Spleen (tissue), 11 donors: ENCODE measurements at regions not wholly inside any gene's neighbourhood (a gene's known extent, or its start where the extent isn't known, plus 50 kb on each side); places are given as distances from the start of the nearest gene placed in this dataset.

ENCODE experiments used
- DNase-seq: peaks from one replicate; pipeline ENCODE4 v3.0.0-alpha.2; 2020
- H3K27ac ChIP-seq, 8 donors: fragments of 200-600 bp; sonication (generic) in 7 of 8; 1 replicate in 4 of 8; 2 replicates in 4 of 8; pipeline versions ENCODE4 v1.5.0 to v1.8.0; 2016 to 2021; ENCODE audit warnings: inconsistent platforms in 4 of 8, mild to moderate bottlenecking in 4 of 8, moderate library complexity in 1 of 8
- H3K27me3 ChIP-seq, 7 donors: fragments of 200-600 bp; sonication (generic) in 6 of 7; replicated peaks in 1 of 7; 1 replicate in 4 of 7; 2 replicates in 3 of 7; pipeline versions ENCODE4 v1.5.0 to v1.8.0; 2016 to 2021; ENCODE audit warnings: inconsistent platforms in 3 of 7, mild to moderate bottlenecking in 1 of 7
- H3K36me3 ChIP-seq, 6 donors: fragments of 200-600 bp; sonication (generic) in 5 of 6; 1 replicate in 4 of 6; 2 replicates in 2 of 6; pipeline versions ENCODE4 v1.5.0 to v1.8.0; 2016 to 2021; ENCODE audit warnings: inconsistent platforms in 2 of 6
- H3K4me1 ChIP-seq, 6 donors: fragments of 200-600 bp; sonication (generic) in 5 of 6; 1 replicate in 3 of 6; 2 replicates in 3 of 6; pipeline versions ENCODE4 v1.5.0 to v1.8.0; 2016 to 2021; ENCODE audit warnings: inconsistent platforms in 3 of 6
- H3K4me3 ChIP-seq, 8 donors: fragments of 200-600 bp; sonication (generic) in 7 of 8; 1 replicate in 4 of 8; 2 replicates in 4 of 8; pipeline versions ENCODE4 v1.5.0 to v1.8.0; 2016 to 2021; ENCODE audit warnings: inconsistent platforms in 4 of 8, mild to moderate bottlenecking in 4 of 8, moderate library complexity in 2 of 8
- H3K9me3 ChIP-seq, 8 donors: fragments of 200-600 bp; sonication (generic) in 7 of 8; 1 replicate in 4 of 8; 2 replicates in 4 of 8; pipeline versions ENCODE4 v1.5.0 to v1.8.0; 2016 to 2021; ENCODE audit warnings: inconsistent platforms in 4 of 8
- CTCF ChIP-seq, 11 experiments: fragments of 200-600 bp in 7 of 11; fragments of 450-650 bp in 4 of 11; sonication (generic) in 4 of 11; IDR thresholded peaks in 8 of 11; conservative IDR thresholded peaks in 3 of 11; 1 replicate in 7 of 11; 2 replicates in 4 of 11; pipeline versions ENCODE4 v1.4.0 to v1.8.0; 2016 to 2021; ENCODE audit warnings: antibody characterized with exemption in 11 of 11, inconsistent platforms in 4 of 11, mild to moderate bottlenecking in 1 of 11
- POLR2A ChIP-seq, 3 donors: fragments of 450-650 bp; IDR thresholded peaks; one replicate each; pipeline ENCODE4 v1.5.1; 2017; ENCODE audit warnings: antibody characterized with exemption in 3 of 3, mild to moderate bottlenecking in 1 of 3
- POLR2AphosphoS5 ChIP-seq, 3 donors: sonication (generic); formaldehyde crosslinking; IDR thresholded peaks; one replicate each; pipeline ENCODE4 v1.5.1; 2017; ENCODE audit warnings: antibody characterized with exemption in 3 of 3
- WGBS, 5 donors: extraction: QIAGEN DNeasy Blood & Tissue Kit in 3 of 5; methylation state at CpG; one replicate each; pipeline versions ENCODE4 v1.1.5 to v1.1.7; 2013 to 2018; 5-methylcytosine and 5-hydroxymethylcytosine counted together
- intact Hi-C: fragments of 100-400 bp; cut with DNase I; formaldehyde crosslinking; loops from one replicate; pipeline ENCODE4 v1.15.0; 2023; ENCODE audit warnings: low total_unique reads
- donor health status: healthy with polysubstance abuse.
- donor health status: DM: no; HTN: no; CAD: no; lungs with moderate emphysema.
- donor health status: DM: no; HTN: no; CAD: no.
- donor health status: Bipolar disorder and iron deficiency.
- donor health status: healthy.
- donor health status: DM: no; HTN: no; CAD: no.
- donor health status: DM: yes; HTN: yes; CAD: no.

DNA sequence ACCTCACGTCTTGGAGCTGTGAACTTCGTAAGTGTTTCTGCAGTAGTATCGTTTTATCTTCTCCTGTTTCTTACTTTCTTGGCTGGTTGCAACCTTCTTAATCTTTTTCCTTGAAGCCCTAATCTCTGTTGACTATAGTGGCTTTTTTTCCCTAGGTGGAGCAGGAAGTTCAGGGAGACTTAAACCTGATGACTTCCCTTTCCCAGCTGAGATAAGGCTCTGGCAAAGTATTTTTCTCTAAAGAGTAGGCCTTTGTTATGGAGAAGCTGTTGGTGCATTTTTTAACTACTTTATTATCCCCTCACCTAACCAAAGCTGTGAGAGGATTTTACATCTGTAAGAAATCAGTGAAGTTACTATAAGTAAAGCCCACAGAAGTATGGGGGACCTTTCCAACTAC lies 723.1 kb upstream of the RIOK2 start:
- Histone ChIP-seq H3K27ac (no peak overlapping the region), H3K9me3 (peaks cover 0 to 40% (median 25%) of the 10 kb centered on the region in 8 donors), H3K27me3 (no peaks in the 10 kb centered on the region), H3K36me3 (no peaks in the 10 kb centered on the region), H3K4me1 (no peaks in the 10 kb centered on the region), H3K4me3 (no peak overlapping the region)
- DNase-seq, result no peak
- TF ChIP-seq CTCF (IDR thresholded peaks at IDR 0.05 in 8 of 11, conservative IDR thresholded peaks at IDR 0.05 in 3 of 11) (no peak), POLR2A (IDR thresholded peaks at IDR 0.05) (no peak), POLR2AphosphoS5 (IDR thresholded peaks at IDR 0.05) (no peak)
- 36 to 82% (median 71%) methylated on average over 3 of the region's 3 CpGs for WGBS, 5 donors
- intact Hi-C loops, result no loop called here

- Histone ChIP-seq H3K27me3 (no peaks in the 10 kb centered on the region), H3K9me3 (peaks cover 0 to 31% (median 23%) of the 10 kb centered on the region in 8 donors), H3K4me1 (no peaks in the 10 kb centered on the region), H3K27ac (no peak overlapping the region), H3K4me3 (no peak overlapping the region), H3K36me3 (no peaks in the 10 kb centered on the region)
- no peak for TF ChIP-seq POLR2AphosphoS5 (IDR thresholded peaks at IDR 0.05)
- TF ChIP-seq POLR2A (IDR thresholded peaks at IDR 0.05), result no peak
- no peak for TF ChIP-seq CTCF (IDR thresholded peaks at IDR 0.05 in 8 of 11, conservative IDR thresholded peaks at IDR 0.05 in 3 of 11)
- intact Hi-C loops, result no loop called here
- no peak for DNase-seq
- WGBS, 5 donors, result 84 to 94% (median 88%) methylated on average over 3 of the region's 3 CpGs
Observed at GRCh38 chr5:97907646-97908400, 724.8 kb upstream of the RIOK2 start.

- DNase-seq, result no peak
- Histone ChIP-seq H3K9me3 (peaks cover 0 to 14% (median 6%) of the 10 kb centered on the region in 8 donors), H3K4me1 (no peaks in the 10 kb centered on the region), H3K4me3 (no peak overlapping the region), H3K27ac (no peak overlapping the region), H3K36me3 (no peaks in the 10 kb centered on the region), H3K27me3 (no peaks in the 10 kb centered on the region)
- WGBS, 5 donors, result 90 to 100% (median 96%) methylated on average over 1 of the region's 1 CpG
- TF ChIP-seq CTCF (IDR thresholded peaks at IDR 0.05 in 8 of 11, conservative IDR thresholded peaks at IDR 0.05 in 3 of 11), result no peak
- TF ChIP-seq POLR2AphosphoS5 (IDR thresholded peaks at IDR 0.05), result no peak
- intact Hi-C loops, result no loop called here
Observed at GRCh38 chr5:97909541-97909940, 726.5 kb upstream of the RIOK2 start.

DNA sequence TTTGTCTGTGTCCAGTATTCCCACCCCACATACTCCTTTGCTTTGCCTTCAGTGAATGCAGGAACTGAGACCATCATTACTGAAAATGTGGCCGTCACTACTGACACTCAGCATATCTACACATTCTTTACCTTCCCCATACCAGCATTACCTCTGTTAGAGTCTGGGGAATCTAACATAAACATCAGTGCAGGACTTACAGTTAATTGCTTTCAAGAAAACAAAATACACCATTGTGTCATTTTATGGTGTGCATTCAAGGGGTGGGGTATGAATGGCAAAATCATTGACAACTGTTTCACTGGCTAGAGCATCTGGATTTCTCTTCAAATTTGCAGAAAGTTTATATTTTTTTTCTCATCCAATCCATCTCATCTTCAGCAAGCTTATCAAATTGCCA lies 731.4 kb upstream of the RIOK2 start:
- 72 to 88% (median 76%) methylated on average over 1 of the region's 1 CpG for WGBS, 5 donors
- Histone ChIP-seq H3K27ac (no peak overlapping the region), H3K4me3 (no peak overlapping the region), H3K4me1 (no peaks in the 10 kb centered on the region), H3K27me3 (no peaks in the 10 kb centered on the region), H3K36me3 (no peaks in the 10 kb centered on the region), H3K9me3 (no peaks in the 10 kb centered on the region)
- intact Hi-C loops, result no loop called here
- DNase-seq, result no peak
- TF ChIP-seq POLR2A (IDR thresholded peaks at IDR 0.05), result no peak
- TF ChIP-seq CTCF (IDR thresholded peaks at IDR 0.05 in 8 of 11, conservative IDR thresholded peaks at IDR 0.05 in 3 of 11), result no peak
- TF ChIP-seq POLR2AphosphoS5 (IDR thresholded peaks at IDR 0.05), result no peak
